Ishikawa (cell line): ENCODE measurements at regions not wholly inside any gene's neighbourhood (a gene's known extent, or its start where the extent isn't known, plus 50 kb on each side); places are given as distances from the start of the nearest gene placed in this dataset.
A peak's percentile ranks its signal among the peaks of the same experiment; 100 is the strongest.

ENCODE experiments used
- CEBPB ChIP-seq: IDR thresholded peaks from 2 replicates; pipeline ENCODE4 v1.6.1; 2012
- CREB1 ChIP-seq: IDR thresholded peaks from 2 replicates; pipeline ENCODE4 v1.6.1; 2012; ENCODE audit warnings: low read depth
- EGR1 ChIP-seq: IDR thresholded peaks from 2 replicates; pipeline ENCODE4 v1.6.1; 2012
- EP300 ChIP-seq: IDR thresholded peaks from 2 replicates; pipeline ENCODE4 v1.6.1; 2012; ENCODE audit warnings: borderline replicate concordance
- FOXM1 ChIP-seq: IDR thresholded peaks from 2 replicates; pipeline ENCODE4 v1.6.1; 2012; ENCODE audit warnings: low read depth, borderline replicate concordance
- NFIC ChIP-seq: IDR thresholded peaks from 2 replicates; pipeline ENCODE4 v1.6.1; 2012
- RAD21 ChIP-seq: IDR thresholded peaks from 2 replicates; pipeline ENCODE4 v1.6.1; 2012; ENCODE audit warnings: low read depth
- TAF1 ChIP-seq: IDR thresholded peaks from 2 replicates; pipeline ENCODE4 v1.6.1; 2012; ENCODE audit warnings: low read depth, mild to moderate bottlenecking
- TCF12 ChIP-seq: IDR thresholded peaks from 2 replicates; pipeline ENCODE4 v1.6.1; 2012; ENCODE audit warnings: low read depth
- TEAD4 ChIP-seq: IDR thresholded peaks from 2 replicates; pipeline ENCODE4 v1.6.1; 2012
- YY1 ChIP-seq: IDR thresholded peaks from 2 replicates; pipeline ENCODE4 v1.6.1; 2012; ENCODE audit warnings: low read depth
- ZBTB7A ChIP-seq: IDR thresholded peaks from 2 replicates; pipeline ENCODE4 v1.6.1; 2012; ENCODE audit warnings: low read depth
- TF ChIP-seq, protein P1 (sequence below): IDR thresholded peaks from 2 replicates; pipeline ENCODE4 v1.6.1; 2012; ENCODE audit warnings: low read depth, mild to moderate bottlenecking
- TF ChIP-seq, protein P2 (sequence below): IDR thresholded peaks from 2 replicates; pipeline ENCODE4 v1.6.1; 2012
- TF ChIP-seq, protein P3 (sequence below): IDR thresholded peaks from 2 replicates; pipeline ENCODE4 v1.6.1; 2012

DNA sequence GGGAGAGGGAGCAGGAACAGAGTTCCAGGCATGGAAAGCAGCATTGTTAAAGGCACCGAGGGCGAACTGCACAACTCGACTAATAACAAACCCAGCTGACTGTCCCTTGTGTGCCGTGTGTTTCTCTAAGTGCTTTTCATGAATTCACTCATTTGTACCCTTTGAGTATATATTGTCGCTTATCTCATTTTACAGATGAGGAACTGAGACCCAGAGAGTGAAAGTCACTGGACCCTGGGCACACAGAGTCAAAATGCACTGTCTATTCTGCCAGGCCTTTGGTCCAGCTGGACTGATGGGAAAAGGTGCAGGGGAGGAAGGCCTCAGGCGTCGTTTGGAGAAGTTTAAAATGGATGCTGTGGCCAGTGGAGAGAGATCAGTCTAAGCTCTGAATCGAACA, 100.7 kb upstream of the GRIK3 start:
- TF ChIP-seq, protein P1, sequence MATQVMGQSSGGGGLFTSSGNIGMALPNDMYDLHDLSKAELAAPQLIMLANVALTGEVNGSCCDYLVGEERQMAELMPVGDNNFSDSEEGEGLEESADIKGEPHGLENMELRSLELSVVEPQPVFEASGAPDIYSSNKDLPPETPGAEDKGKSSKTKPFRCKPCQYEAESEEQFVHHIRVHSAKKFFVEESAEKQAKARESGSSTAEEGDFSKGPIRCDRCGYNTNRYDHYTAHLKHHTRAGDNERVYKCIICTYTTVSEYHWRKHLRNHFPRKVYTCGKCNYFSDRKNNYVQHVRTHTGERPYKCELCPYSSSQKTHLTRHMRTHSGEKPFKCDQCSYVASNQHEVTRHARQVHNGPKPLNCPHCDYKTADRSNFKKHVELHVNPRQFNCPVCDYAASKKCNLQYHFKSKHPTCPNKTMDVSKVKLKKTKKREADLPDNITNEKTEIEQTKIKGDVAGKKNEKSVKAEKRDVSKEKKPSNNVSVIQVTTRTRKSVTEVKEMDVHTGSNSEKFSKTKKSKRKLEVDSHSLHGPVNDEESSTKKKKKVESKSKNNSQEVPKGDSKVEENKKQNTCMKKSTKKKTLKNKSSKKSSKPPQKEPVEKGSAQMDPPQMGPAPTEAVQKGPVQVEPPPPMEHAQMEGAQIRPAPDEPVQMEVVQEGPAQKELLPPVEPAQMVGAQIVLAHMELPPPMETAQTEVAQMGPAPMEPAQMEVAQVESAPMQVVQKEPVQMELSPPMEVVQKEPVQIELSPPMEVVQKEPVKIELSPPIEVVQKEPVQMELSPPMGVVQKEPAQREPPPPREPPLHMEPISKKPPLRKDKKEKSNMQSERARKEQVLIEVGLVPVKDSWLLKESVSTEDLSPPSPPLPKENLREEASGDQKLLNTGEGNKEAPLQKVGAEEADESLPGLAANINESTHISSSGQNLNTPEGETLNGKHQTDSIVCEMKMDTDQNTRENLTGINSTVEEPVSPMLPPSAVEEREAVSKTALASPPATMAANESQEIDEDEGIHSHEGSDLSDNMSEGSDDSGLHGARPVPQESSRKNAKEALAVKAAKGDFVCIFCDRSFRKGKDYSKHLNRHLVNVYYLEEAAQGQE = no peak
- TF ChIP-seq TAF1 = no peak
- TF ChIP-seq RAD21 = no peak
- no peak for TF ChIP-seq YY1

DNA sequence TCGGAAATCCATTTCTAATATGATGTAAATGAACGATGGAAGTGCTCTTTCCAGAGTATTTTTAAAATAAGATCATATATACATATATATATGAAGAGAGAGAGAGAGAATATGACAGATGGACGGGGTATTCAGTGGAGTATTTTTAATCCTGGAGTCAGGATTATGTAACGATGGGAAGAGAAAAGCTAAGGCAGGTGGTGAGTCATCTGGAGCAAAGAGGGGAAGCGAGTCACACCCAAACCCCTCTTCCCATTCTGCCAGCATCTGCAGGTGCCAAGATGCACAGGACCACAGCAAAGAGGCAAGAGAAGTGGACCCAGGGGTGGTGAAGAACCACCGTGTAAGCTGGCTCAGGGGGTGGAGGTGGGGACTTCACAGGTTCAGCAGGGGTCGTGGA, 102.7 kb upstream of the GRIK3 start:
- TF ChIP-seq FOXM1 (no peak), CEBPB (no peak), RAD21 (no peak), CREB1 (no peak), EGR1 (no peak), TCF12 (no peak), YY1 (no peak), NFIC (no peak)
- TF ChIP-seq, protein P2, sequence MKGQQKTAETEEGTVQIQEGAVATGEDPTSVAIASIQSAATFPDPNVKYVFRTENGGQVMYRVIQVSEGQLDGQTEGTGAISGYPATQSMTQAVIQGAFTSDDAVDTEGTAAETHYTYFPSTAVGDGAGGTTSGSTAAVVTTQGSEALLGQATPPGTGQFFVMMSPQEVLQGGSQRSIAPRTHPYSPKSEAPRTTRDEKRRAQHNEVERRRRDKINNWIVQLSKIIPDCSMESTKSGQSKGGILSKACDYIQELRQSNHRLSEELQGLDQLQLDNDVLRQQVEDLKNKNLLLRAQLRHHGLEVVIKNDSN = no peak
- TF ChIP-seq, protein P1 = no peak

DNA sequence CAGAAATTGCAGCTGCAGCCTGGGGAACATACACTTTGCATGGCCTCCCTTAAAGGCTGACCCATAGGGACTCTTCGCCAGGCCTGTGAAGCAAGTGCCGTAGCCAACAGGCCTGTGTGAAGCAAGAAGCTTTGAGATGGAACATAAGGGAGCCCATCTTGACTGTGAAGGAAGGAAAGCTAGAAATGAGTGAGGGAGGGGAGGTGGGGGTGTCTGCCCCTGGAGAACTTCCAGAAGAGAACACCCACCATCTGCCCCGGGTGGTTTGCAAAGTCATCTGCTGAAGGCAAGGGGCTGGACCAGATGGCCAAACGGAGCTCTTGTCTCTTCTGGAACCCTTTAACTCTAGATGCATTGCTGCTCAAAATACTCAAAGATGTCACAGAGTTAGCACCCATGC, 103.3 kb upstream of the GRIK3 start:
- TF ChIP-seq TAF1 = no peak
- TF ChIP-seq CREB1 = no peak
- no peak for TF ChIP-seq NFIC
- TF ChIP-seq CEBPB = no peak
- no peak for TF ChIP-seq TCF12
- TF ChIP-seq YY1 = no peak

DNA sequence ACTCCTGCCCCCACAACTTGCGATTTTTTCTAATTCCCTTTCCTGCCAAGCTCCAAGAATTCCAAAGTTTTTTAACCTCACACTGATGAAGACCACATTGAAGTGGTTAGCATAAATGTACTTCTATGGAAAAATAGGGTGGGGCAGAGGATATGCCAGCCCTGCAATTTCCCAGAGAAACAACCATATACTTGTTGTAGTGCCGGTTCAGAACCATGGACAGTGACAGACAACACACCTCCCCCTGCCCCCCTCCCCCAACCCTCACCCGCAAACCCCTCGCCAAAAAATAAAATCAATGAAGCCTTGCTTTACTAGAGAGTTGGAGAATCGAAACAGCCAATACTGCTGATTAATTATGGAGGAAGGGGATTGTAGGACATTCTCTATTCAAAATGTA, 109.5 kb upstream of the GRIK3 start:
- TF ChIP-seq TAF1 = no peak
- TF ChIP-seq, protein P1 = peak; percentile 80

DNA sequence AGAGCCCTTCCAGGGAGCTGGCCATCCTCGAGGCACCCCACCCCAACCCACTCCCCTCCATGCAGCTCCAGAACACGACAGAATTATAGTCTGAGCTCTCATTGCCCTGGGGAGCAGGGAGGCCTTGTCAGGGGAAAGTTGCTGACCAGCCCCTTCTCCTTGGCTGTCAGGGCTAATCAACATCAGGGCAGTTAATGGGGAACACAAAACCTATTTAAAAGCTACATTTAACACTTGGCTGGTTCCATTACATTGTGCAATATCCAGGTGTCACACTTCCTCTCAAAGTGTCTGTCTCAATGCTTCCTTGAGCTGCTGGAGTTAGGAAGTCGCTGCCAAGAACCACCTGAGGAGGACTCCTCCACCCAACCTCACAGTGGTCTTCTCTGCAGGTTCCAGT, 111.8 kb upstream of the GRIK3 start:
- TF ChIP-seq YY1 = no peak
- TF ChIP-seq, protein P3, sequence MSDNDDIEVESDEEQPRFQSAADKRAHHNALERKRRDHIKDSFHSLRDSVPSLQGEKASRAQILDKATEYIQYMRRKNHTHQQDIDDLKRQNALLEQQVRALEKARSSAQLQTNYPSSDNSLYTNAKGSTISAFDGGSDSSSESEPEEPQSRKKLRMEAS = no peak
- TF ChIP-seq, protein P2 = no peak
- TF ChIP-seq CREB1 = no peak
- TF ChIP-seq, protein P1 = no peak
- TF ChIP-seq EP300 = no peak
- TF ChIP-seq EGR1 = no peak
- TF ChIP-seq CEBPB = no peak
- no peak for TF ChIP-seq ZBTB7A
- no peak for TF ChIP-seq RAD21
- no peak for TF ChIP-seq NFIC
- TF ChIP-seq TAF1 = no peak
- no peak for TF ChIP-seq TEAD4
- TF ChIP-seq FOXM1 = no peak
- TF ChIP-seq TCF12 = no peak
